ENCODE measurements at regions not wholly inside any gene's neighbourhood (a gene's known extent, or its start where the extent isn't known, plus 50 kb on each side); places are given as distances from the start of the nearest gene placed in this dataset.
"Not testable (repeated sequence)": the region's sequence is repeated elsewhere in the genome, so short reads cannot be mapped to it uniquely, and the experiment has no call there.

- TF ChIP-seq, protein P1, sequence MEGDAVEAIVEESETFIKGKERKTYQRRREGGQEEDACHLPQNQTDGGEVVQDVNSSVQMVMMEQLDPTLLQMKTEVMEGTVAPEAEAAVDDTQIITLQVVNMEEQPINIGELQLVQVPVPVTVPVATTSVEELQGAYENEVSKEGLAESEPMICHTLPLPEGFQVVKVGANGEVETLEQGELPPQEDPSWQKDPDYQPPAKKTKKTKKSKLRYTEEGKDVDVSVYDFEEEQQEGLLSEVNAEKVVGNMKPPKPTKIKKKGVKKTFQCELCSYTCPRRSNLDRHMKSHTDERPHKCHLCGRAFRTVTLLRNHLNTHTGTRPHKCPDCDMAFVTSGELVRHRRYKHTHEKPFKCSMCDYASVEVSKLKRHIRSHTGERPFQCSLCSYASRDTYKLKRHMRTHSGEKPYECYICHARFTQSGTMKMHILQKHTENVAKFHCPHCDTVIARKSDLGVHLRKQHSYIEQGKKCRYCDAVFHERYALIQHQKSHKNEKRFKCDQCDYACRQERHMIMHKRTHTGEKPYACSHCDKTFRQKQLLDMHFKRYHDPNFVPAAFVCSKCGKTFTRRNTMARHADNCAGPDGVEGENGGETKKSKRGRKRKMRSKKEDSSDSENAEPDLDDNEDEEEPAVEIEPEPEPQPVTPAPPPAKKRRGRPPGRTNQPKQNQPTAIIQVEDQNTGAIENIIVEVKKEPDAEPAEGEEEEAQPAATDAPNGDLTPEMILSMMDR (IDR thresholded peaks at IDR 0.05): no peak
- TF ChIP-seq POLR2A (IDR thresholded peaks at IDR 0.05): no peak
- Histone ChIP-seq H3K4me1 (peaks cover 11% of the 10 kb centered on the region), H3K9me3 (no peaks in the 10 kb centered on the region), H3K27ac (no peak overlapping the region), H3K27me3 (no peaks in the 10 kb centered on the region), H3K36me3 (replicated peaks in 1 of 2; ENCODE audit: insufficient read depth in 1 of 2, low read depth in 2 of 2) (no peaks in the 10 kb centered on the region), H3K4me3 (no peak overlapping the region)
- intact Hi-C loops (cut with DNase I): no loop called here
- DNase-seq: peak in 3 of 4 donors; percentile 4 to 22 (median 20)
- ATAC-seq: no peak
- 32 to 80% methylated on average over 2 to 7 of the region's 7 CpGs for WGBS, 2 donors
Observed at GRCh38 chr20:39960522-39961428, 728.3 kb downstream of the MAFB start.

DNA sequence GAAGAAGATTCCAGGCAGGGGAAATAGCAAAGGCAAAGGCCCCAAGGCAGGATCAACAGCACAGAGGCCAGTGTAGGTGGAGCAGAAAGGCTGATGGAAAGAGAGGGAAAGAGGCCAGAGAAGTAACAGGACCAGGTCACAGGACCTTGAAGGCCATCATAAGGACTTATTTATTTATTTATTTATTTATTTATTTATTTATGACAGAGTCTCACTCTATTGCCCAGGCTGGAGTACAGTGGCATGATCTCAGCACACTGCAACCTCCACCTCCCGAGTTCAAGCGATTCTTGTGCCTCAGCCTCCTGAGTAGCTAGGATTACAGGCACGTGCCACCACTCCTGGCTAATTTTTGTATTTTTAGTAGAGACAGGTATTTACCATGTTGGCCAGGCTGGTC, 731.1 kb downstream of the MAFB start:
- intact Hi-C loops (cut with DNase I); H3K36me3 ChIP-seq (replicated peaks in 1 of 2; ENCODE audit: insufficient read depth in 1 of 2, low read depth in 2 of 2); H3K27me3 ChIP-seq; DNase-seq; H3K27ac ChIP-seq; H3K9me3 ChIP-seq; ATAC-seq; H3K4me3 ChIP-seq: not testable (repeated sequence)
- H3K4me1 ChIP-seq: peaks cover 11% of the 10 kb centered on the region
- 81 to 89% methylated on average over 3 of the region's 3 CpGs for WGBS, 2 donors

DNA sequence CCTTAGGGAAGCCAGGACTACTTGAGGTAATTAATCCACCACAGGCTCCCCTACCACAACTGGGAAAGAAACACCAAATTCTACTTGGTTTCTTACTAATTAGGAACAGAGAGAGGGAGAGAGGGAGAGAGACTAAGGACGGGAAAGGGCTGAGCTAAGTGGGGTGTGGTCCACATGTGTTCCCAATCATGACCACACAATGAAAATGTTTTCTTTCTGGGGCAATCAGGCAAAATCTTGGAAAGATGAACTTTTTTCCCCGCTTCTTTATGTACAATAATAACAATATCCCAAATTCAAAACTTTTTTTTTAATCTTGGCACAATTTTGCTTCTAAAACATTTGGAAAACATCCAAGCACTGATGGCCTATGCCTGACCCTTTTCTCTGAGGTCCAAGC, 734.4 kb downstream of the MAFB start:
- H3K36me3 ChIP-seq (replicated peaks in 1 of 2; ENCODE audit: insufficient read depth in 1 of 2, low read depth in 2 of 2): no peaks in the 10 kb centered on the region
- 64 to 70% methylated on average over 2 of the region's 2 CpGs for WGBS, 2 donors
- TF ChIP-seq POLR2A (IDR thresholded peaks at IDR 0.05): no peak
- TF ChIP-seq, protein P1 (IDR thresholded peaks at IDR 0.05): no peak
- ATAC-seq: no peak
- no peaks in the 10 kb centered on the region for H3K4me1 ChIP-seq
- no peak overlapping the region for H3K4me3 ChIP-seq
- intact Hi-C loops (cut with DNase I): no loop called here
- H3K27ac ChIP-seq: no peak overlapping the region
- no peaks in the 10 kb centered on the region for H3K9me3 ChIP-seq
- DNase-seq: no peak
- H3K27me3 ChIP-seq: no peaks in the 10 kb centered on the region

DNA sequence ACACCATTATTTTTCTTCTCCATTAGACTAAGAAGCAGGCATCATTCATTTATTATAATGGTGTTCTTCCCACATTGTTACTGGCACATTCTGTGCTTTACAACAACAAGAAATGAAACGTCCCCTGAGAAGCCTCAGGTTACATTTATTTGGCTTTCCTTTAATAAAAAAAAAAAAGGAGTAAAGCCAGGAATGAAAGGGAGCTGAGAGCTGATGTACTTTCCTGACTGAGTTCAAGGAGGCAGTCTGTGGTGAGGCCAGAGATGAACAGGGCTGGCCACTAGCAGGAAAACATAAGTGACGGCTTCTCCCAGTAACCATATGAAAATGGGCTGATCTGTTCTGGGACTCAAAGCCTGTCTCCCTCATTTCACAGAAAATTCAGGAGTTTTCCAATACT, 742.1 kb downstream of the MAFB start:
- H3K4me3 ChIP-seq: no peak overlapping the region
- no peaks in the 10 kb centered on the region for H3K36me3 ChIP-seq (replicated peaks in 1 of 2; ENCODE audit: insufficient read depth in 1 of 2, low read depth in 2 of 2)
- no peak for ATAC-seq
- 46 to 57% methylated on average over 2 of the region's 2 CpGs for WGBS, 2 donors
- DNase-seq: no peak
- H3K9me3 ChIP-seq: no peaks in the 10 kb centered on the region
- intact Hi-C loops (cut with DNase I): no loop called here
- no peak overlapping the region for H3K27ac ChIP-seq
- no peaks in the 10 kb centered on the region for H3K4me1 ChIP-seq
- TF ChIP-seq POLR2A (IDR thresholded peaks at IDR 0.05): no peak
- TF ChIP-seq, protein P1 (IDR thresholded peaks at IDR 0.05): no peak
- H3K27me3 ChIP-seq: no peaks in the 10 kb centered on the region

- TF ChIP-seq POLR2A (IDR thresholded peaks at IDR 0.05): no peak
- TF ChIP-seq, protein P1 (IDR thresholded peaks at IDR 0.05): no peak
- Histone ChIP-seq H3K36me3 (replicated peaks in 1 of 2; ENCODE audit: insufficient read depth in 1 of 2, low read depth in 2 of 2) (no peaks in the 10 kb centered on the region), H3K4me3 (no peak overlapping the region), H3K27me3 (no peaks in the 10 kb centered on the region), H3K9me3 (no peaks in the 10 kb centered on the region), H3K27ac (no peak overlapping the region), H3K4me1 (no peaks in the 10 kb centered on the region)
- ATAC-seq (no peak), DNase-seq (no peak)
- WGBS, 2 donors: 58 to 70% methylated on average over 5 of the region's 5 CpGs
- intact Hi-C loops (cut with DNase I): no loop called here
Observed at GRCh38 chr20:39946053-39946810, 742.8 kb downstream of the MAFB start.

Data from body of pancreas (tissue), 4 donors.